22Rv1 (cell line): ENCODE measurements at regions not wholly inside any gene's neighbourhood (a gene's known extent, or its start where the extent isn't known, plus 50 kb on each side); places are given as distances from the start of the nearest gene placed in this dataset.
A peak's percentile ranks its signal among the peaks of the same experiment; 100 is the strongest.

Source experiments
- H3K27ac ChIP-seq: fragments of 450-650 bp; 2 replicates; pipeline ENCODE4 v1.5.1; 2017
- CTCF ChIP-seq: fragments of 450-650 bp; IDR thresholded peaks from 2 replicates; pipeline ENCODE4 v1.5.1; 2017; ENCODE audit warnings: mild to moderate bottlenecking
- ZFX ChIP-seq: fragments of 450-650 bp; IDR thresholded peaks from 2 replicates; pipeline ENCODE4 v1.6.1; 2017; ENCODE audit warnings: antibody characterized with exemption, borderline replicate concordance

- H3K27ac ChIP-seq: no peak overlapping the region
- no peak for TF ChIP-seq CTCF
- TF ChIP-seq ZFX: no peak
Observed at GRCh38 chr12:19719672-19720071, 280.4 kb downstream of the AEBP2 start.

- TF ChIP-seq CTCF (no peak), ZFX (no peak)
- H3K27ac ChIP-seq: no peak overlapping the region
Observed at GRCh38 chr12:19726122-19726521, 286.8 kb downstream of the AEBP2 start.

- TF ChIP-seq ZFX (no peak), CTCF (no peak)
Observed at GRCh38 chr12:19726592-19726991, 287.3 kb downstream of the AEBP2 start.

GRCh38 chr12:19737019-19737418, 297.7 kb downstream of the AEBP2 start:
- no peak overlapping the region for H3K27ac ChIP-seq
- TF ChIP-seq ZFX (no peak), CTCF (no peak)

More at GRCh38 chr12:19726592-19726991, 287.3 kb downstream of the AEBP2 start:
- H3K27ac ChIP-seq: no peak overlapping the region

- H3K27ac ChIP-seq: no peak overlapping the region
- no peak for TF ChIP-seq ZFX
- peak; percentile 91 for TF ChIP-seq CTCF
Observed at GRCh38 chr12:19739195-19739776, 300.0 kb downstream of the AEBP2 start.

GRCh38 chr12:19740472-19741131, 301.3 kb downstream of the AEBP2 start:
- H3K27ac ChIP-seq: no peak overlapping the region
- no peak for TF ChIP-seq CTCF
- TF ChIP-seq ZFX: no peak

GRCh38 chr12:19741132-19741489, 301.8 kb downstream of the AEBP2 start:
- H3K27ac ChIP-seq: no peak overlapping the region
- TF ChIP-seq ZFX (no peak), CTCF (no peak)
